ENCODE measurements at regions not wholly inside any gene's neighbourhood (a gene's known extent, or its start where the extent isn't known, plus 50 kb on each side); places are given as distances from the start of the nearest gene placed in this dataset.
"Not testable (repeated sequence)": the region's sequence is repeated elsewhere in the genome, so short reads cannot be mapped to it uniquely, and the experiment has no call there.

- TF ChIP-seq CTCF (IDR thresholded peaks at IDR 0.05); EZH2 (IDR thresholded peaks at IDR 0.05; ENCODE audit: borderline replicate concordance, insufficient read depth, low read depth, low read length, poor library complexity, severe bottlenecking): not testable (repeated sequence)
These were observed 243.3 kb downstream of the RAP2B start for GRCh38 chr3:153405320-153405719.
